Adrenal gland (tissue), 5 donors: ENCODE measurements at regions not wholly inside any gene's neighbourhood (a gene's known extent, or its start where the extent isn't known, plus 50 kb on each side); places are given as distances from the start of the nearest gene placed in this dataset.

Experiments used
- CTCF ChIP-seq, 6 experiments: fragments of 450-650 bp in 4 of 6; fragments of 200-600 bp in 2 of 6; sonication (generic) in 1 of 6; IDR thresholded peaks; 1 replicate in 5 of 6; 2 replicates in 1 of 6; pipeline versions ENCODE4 v1.5.1 to v1.8.0; 2016 to 2021; ENCODE audit warnings: antibody characterized with exemption in 6 of 6, mild to moderate bottlenecking in 2 of 6, moderate library complexity in 1 of 6
- POLR2A ChIP-seq, 2 donors: fragments of 450-650 bp; IDR thresholded peaks; one replicate each; pipeline ENCODE4 v1.6.1; 2017; ENCODE audit warnings: antibody characterized with exemption in 2 of 2, mild to moderate bottlenecking in 2 of 2, moderate library complexity in 1 of 2
- donor health status: DM: no; HTN: no; CAD: no.

GRCh38 chr11:37142591-37142990 lies 544.6 kb upstream of the RAG2 start:
- no peak for TF ChIP-seq CTCF (IDR thresholded peaks at IDR 0.05)
- TF ChIP-seq POLR2A (IDR thresholded peaks at IDR 0.05): no peak
